HG03565 (cell line): ENCODE measurements at regions not wholly inside any gene's neighbourhood (a gene's known extent, or its start where the extent isn't known, plus 50 kb on each side); places are given as distances from the start of the nearest gene placed in this dataset.
"Not testable (repeated sequence)": the region's sequence is repeated elsewhere in the genome, so short reads cannot be mapped to it uniquely, and the experiment has no call there.

Experiments
- ATAC-seq: cut with Tn5 transposase; IDR thresholded peaks from one replicate; pipeline ENCODE4 v1.9.1; 2021; ENCODE audit warnings: mild to moderate bottlenecking, moderate library complexity; ENCODE audit not compliant: unreplicated experiment

DNA sequence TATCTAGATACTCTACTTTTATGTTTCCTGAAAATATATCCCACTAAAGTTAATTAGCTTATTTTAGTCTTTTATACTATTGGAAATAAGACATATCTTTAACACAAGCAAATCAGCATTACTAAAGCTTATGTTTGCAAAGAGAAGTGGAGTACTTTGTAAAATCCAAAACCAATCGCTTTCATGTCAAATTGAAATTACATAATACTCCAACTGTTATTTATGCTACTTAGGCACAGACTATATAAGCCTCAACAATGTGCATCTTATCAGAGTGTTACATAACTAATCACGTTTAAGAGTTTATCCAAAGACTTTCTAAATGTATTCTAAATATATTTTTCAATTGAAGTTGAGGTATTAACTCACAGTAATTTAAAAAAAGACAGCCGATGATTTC, 200.0 kb downstream of the PCDH20 start:
- ATAC-seq: no peak

- ATAC-seq: no peak
Measured at GRCh38 chr13:61215116-61215515, 200.5 kb downstream of the PCDH20 start.

DNA sequence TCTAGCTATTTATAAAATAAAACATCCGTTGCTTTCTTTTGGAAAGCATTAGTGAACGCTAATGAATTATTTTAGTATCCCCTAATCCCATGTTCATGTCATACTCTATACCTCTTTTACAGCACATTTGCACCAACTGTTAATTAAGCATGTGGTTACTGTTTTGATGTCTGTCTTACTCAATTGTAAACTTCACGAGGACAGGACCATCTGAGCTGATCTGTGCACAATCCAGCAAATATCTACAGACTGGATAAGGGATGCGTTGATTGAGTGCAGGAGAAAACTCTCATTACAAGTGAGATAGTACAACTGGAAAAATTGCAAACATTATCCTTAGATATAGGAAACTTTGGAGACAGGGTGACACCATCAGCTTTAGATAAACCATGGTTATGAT, 201.1 kb downstream of the PCDH20 start:
- ATAC-seq: no peak

DNA sequence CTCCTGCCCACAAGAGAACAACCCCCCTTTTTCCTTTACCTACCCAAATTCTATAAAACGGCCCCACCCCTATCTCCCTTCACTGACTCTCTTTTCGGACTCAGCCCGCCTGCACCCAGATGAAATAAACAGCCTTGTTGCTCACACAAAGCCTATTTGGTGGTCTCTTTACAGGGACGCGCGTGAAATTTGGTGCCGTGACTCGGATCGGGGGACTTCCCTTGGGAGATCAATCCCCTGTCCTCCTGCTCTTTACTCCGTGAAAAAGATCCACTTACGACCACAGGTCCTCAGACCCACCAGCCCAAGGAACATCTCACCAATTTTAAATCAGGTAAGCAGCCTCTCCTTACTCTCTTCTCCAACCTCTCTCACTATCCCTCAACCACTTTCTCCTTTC, 209.8 kb downstream of the PCDH20 start:
- not testable (repeated sequence) for ATAC-seq

- ATAC-seq: no peak
Measured at GRCh38 chr13:61204025-61204424, 211.6 kb downstream of the PCDH20 start.

- no peak for ATAC-seq
Measured at GRCh38 chr13:61202042-61202441, 213.6 kb downstream of the PCDH20 start.

DNA sequence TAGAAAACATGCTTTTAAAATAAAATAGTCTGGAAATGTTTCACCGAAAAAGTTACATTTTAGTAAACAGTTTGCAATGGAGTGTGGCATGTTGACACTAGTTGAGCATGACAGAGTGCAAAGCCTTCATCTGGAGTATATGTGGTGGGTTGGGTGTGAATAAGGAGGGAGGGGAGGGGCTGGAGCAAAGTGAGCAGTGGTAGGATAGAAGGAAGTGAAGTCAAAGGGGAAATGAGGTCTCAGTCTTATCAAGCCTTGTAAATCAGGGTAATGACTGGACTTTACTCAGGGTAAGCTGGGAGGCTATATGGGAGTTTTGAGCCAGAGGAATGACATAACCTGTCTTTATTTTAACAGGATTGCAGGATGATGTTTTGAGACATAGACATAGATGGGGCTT, 222.8 kb downstream of the PCDH20 start:
- ATAC-seq: no peak

DNA sequence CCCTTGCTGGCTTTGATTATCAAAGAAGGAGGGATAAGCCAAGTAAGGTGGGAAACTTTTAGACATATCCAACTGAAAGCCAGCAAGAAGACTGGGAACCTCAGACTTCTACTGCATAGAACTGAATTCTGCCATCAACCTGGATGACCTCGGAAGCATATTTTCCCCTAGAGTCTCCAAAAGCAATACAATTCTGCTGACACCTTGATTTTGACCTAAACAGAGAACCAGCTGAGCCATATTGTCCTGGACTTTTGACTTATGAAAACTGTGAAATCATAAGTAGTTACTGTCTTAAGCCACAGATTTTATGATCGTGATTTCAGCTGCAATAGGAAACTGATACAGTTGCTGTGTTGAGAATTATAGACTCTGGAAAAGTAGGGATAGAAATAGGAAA, 227.6 kb downstream of the PCDH20 start:
- ATAC-seq: no peak

DNA sequence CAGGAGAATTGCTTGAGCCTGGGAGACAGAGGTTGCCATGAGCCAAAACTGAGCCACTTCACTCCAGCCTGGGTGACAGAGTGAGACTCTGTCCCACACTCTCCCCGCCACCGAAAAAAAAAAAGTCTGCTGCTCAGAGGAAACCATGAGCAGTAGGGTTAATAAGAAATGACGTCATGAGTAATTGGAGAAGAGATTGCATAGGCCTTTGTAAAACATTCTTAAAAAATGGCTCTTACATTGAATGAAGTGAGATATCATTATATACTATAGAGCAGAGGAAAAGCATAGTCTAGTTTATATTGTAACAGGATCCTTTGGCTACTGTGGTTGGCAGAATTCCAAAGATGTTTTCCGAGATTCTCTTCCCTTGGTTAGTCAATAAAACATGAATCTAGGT, 228.2 kb downstream of the PCDH20 start:
- ATAC-seq: no peak

GRCh38 chr13:61183670-61184069, 232.0 kb downstream of the PCDH20 start:
- ATAC-seq: no peak

- ATAC-seq: no peak
Measured at GRCh38 chr13:61180234-61180633, 235.4 kb downstream of the PCDH20 start.

GRCh38 chr13:61179741-61180140, 235.9 kb downstream of the PCDH20 start:
- ATAC-seq: no peak

DNA sequence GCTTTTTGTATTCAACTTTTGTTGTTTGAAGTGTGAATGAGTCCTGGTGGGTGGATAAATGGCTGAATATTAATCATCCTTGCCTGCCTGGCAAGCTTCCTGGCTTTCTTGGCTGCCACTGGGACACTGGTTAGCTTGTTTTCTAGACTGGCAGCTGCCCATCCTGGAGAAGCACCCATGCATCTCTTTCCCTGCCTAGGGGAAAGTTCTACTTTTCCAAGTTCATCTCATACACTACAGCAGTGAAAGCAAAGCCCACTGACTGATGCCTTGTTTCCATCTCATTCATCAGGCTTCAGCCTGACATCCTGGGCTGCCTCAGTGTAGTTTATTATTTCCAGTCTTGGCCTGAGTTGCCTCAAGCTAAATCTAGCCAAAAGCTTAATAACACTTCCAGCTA, 244.8 kb downstream of the PCDH20 start:
- ATAC-seq: no peak

- no peak for ATAC-seq
Measured at GRCh38 chr13:61162636-61163035, 253.0 kb downstream of the PCDH20 start.

DNA sequence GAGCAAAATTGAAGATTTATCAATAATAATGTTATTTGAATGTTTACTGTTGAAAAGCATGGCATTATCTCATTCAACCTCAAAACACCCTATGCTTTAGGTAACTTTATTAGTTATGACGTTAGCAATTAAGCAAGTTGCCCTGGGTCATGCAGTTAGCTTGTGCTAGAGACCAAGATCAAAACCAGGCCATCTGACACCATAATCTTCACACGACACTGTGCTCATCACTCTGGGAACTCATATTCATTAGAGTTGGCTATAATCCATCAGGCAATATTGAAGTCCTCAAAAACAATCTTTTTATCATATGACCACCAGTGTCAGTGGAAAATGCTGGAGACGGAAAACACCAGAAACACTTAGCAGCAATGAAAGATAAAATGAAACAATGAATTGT, 253.5 kb downstream of the PCDH20 start:
- no peak for ATAC-seq

DNA sequence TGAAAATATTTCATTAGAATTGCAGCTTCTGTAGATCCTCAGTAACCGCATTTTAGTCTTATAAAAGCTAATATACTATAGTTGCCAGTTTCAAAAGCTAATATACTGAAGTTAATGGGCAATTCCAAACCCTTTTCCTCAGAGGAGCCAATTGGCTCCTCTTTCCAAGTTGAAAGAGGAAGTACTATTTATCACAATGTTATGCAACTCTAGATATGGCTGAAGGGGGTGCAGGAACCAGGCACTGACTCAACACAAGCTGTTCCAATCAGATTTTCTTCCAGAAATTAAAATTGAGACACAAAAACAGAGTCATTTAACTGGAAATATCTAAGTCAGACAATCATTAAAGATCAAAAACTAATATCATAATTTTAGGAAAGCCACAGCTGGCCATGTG, 258.9 kb downstream of the PCDH20 start:
- no peak for ATAC-seq

DNA sequence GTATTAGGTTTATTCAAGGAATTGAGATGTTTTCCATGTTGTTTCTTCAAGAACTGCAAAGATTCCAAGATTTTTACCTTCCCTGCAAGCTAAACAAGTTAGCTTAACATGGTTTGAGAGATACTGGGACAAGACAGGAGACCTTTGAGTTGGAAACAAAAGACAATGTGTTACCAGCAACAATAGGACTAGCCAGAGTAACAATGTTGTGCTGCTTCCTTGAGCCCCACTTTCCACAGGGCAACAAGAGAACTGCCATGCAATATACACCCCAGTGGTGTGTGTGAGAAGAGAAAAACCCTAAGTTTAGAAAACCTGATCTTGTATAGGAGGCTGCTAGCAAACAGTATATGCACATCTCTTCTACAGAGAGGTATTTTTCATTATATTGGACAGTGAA, 264.6 kb downstream of the PCDH20 start:
- no peak for ATAC-seq

DNA sequence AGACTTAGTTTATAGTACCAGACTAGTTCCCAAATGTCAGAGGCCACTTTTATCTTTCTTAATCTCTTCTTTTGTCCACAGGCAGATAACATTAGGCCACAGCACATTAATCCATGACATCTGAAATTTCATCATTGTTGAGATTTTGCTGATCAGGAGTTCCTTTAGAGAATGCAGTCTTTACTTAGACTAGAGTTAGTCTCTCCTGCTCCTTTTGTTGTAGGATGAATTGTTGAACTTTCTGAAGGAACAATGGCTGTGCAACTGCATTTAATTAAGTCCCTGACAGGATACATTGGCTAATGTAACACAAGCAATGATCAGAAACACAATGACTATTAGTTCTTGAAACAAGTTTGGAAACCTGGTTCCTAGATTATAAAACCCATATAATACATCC, 266.3 kb downstream of the PCDH20 start:
- no peak for ATAC-seq

GRCh38 chr13:61148691-61149315, 266.8 kb downstream of the PCDH20 start:
- ATAC-seq: no peak

DNA sequence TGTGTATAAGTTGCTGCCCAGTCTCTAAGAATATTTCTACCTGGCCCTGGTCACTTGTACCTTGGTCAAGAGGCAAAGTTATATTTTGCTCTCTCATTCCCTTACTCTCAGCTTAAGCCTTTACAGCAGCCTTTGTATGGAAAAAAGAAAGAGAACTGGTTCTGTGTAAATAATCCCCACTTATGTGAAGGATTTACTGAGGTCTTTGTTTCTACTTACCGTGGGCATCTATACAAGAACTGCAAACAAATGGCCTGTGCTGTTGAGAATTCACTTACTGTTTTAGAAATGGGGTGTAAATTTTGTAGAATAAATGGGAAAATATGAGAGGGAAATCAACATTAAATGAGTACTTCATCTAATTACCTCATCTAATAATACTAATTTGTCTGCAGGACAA, 267.4 kb downstream of the PCDH20 start:
- no peak for ATAC-seq

DNA sequence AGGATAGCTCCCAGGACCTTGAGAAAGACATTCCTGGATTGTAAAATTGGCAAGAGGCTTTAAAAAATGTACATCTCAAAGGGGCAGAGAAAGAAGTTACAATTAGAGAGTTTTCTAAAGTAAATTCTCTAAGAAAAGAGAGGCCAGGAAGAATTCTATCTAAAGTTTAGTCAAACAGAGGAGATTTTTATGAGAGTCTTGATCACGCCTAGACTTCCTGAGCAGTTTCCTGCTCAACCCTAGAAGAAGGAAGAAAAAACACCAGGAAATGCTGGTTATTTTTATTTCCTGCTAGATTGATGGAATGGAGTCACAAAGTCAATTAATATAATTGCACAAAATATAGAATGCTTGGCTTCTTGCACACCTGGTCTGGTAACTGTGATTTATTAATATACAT, 269.1 kb downstream of the PCDH20 start:
- no peak for ATAC-seq

GRCh38 chr13:61146158-61146557, 269.5 kb downstream of the PCDH20 start:
- no peak for ATAC-seq

- ATAC-seq: no peak
Measured at GRCh38 chr13:61144834-61145593, 270.6 kb downstream of the PCDH20 start.
